ENCODE measurements at regions not wholly inside any gene's neighbourhood (a gene's known extent, or its start where the extent isn't known, plus 50 kb on each side); places are given as distances from the start of the nearest gene placed in this dataset.

DNA sequence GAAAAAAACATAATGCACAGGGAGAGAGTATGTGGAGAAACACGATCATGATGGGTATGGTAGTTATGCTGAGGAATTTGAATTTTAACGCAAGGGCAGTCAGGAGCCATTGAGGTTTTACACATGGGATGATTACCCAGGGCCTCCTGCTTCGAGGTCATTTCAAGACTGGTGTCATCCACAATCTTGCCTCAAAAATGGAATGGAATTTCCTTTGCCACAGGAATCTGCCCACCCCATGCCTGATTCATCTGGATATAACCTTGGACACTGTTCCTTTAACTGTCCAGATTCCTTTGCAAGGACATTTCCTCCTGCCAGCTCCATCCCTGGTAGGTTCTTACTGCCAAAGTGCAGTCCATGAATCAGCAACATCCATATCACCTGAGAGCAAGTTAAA lies 655.9 kb upstream of the TENM4 start (continued):
- TF ChIP-seq NRL (CRISPR knock-in tag; IDR thresholded peaks at IDR 0.05; ENCODE audit: borderline replicate concordance) = no peak
- no peak for TF ChIP-seq ZBTB38 (CRISPR knock-in tag; IDR thresholded peaks at IDR 0.05)

- FAIRE-seq = no peak
- no peak for TF ChIP-seq BHLHE40 (IDR thresholded peaks at IDR 0.05; ENCODE audit: low read length)
- TF ChIP-seq ELF1 (CRISPR knock-in tag; IDR thresholded peaks at IDR 0.05) = no peak
- no peak for TF ChIP-seq AGO1 (IDR thresholded peaks at IDR 0.05; ENCODE audit: low read depth, low read length, poor library complexity, severe bottlenecking)
- TF ChIP-seq ZNF18 (CRISPR knock-in tag; IDR thresholded peaks at IDR 0.05; ENCODE audit: insufficient replicate concordance) = no peak
- TF ChIP-seq ZNF652 (CRISPR knock-in tag; IDR thresholded peaks at IDR 0.05; ENCODE audit: borderline replicate concordance, low read depth) = no peak
- TF ChIP-seq CBX2 (IDR thresholded peaks at IDR 0.05; ENCODE audit: low read depth, low read length) = no peak
- TF ChIP-seq CBX2 (CRISPR knock-in tag; IDR thresholded peaks at IDR 0.05; ENCODE audit: low read depth) = no peak
- no peak for TF ChIP-seq EEA1 (CRISPR knock-in tag; IDR thresholded peaks at IDR 0.05; ENCODE audit: borderline replicate concordance)
- TF ChIP-seq POLR2G (IDR thresholded peaks at IDR 0.05; ENCODE audit: low read depth, low read length) = no peak
- TF ChIP-seq HNF1A (IDR thresholded peaks at IDR 0.05; ENCODE audit: low read depth) = no peak
- TF ChIP-seq HNF1A (CRISPR knock-in tag; IDR thresholded peaks at IDR 0.05; ENCODE audit: borderline replicate concordance) = no peak
- no peak for TF ChIP-seq ZNF878 (CRISPR knock-in tag; IDR thresholded peaks at IDR 0.05)
- TF ChIP-seq CEBPZ (IDR thresholded peaks at IDR 0.05; ENCODE audit: low read length) = no peak
Measured at GRCh38 chr11:80086496-80087055, 645.7 kb upstream of the TENM4 start.

More at GRCh38 chr11:80086496-80087055, 645.7 kb upstream of the TENM4 start:
- Histone ChIP-seq H3K4me1 (ENCODE audit: insufficient read depth, low read length) (no peaks in the 10 kb centered on the region), H2AFZ (ENCODE audit: low read length) (no peak overlapping the region), H3K4me3 (replicated peaks in 1 of 3; ENCODE audit: insufficient read depth in 1 of 3, low read depth in 2 of 3, low read length in 3 of 3) (no peak overlapping the region), H3K27me3 (ENCODE audit: control insufficient read depth in 1 of 2, insufficient read depth in 2 of 2, low read length in 2 of 2) (no peaks in the 10 kb centered on the region), H3K4me2 (ENCODE audit: low read depth, low read length) (no peak overlapping the region), H3K9me3 (ENCODE audit: low read length) (no peaks in the 10 kb centered on the region), H4K20me1 (ENCODE audit: insufficient read depth, low read length) (no peaks in the 10 kb centered on the region), H3K27ac (ENCODE audit: extremely low read length, insufficient read depth, low read length) (no peak overlapping the region), H3K79me2 (ENCODE audit: insufficient read depth, low read length) (no peaks in the 10 kb centered on the region), H3K36me3 (replicated peaks in 1 of 2; ENCODE audit: control insufficient read depth in 1 of 2, insufficient read depth in 2 of 2, low read length in 2 of 2) (no peaks in the 10 kb centered on the region), H3K9ac (ENCODE audit: insufficient read depth, low read depth, low read length) (no peak overlapping the region)
- no TSS peak for BruUV-seq (replicated peaks)
- intact Hi-C loops (cut with micrococcal nuclease; ENCODE audit: unreplicated experiment) = no loop called here
- 0% methylated on average over 1 of the region's 1 CpG for WGBS (ENCODE audit: low lambda C conversion rate)
- ATAC-seq (no peak), DNase-seq (ENCODE audit: low spot score) (no peak)
- CTCF ChIA-PET (ENCODE audit: low intra/inter-chr PET ratio, low total read pairs) = no interaction called here
- in situ Hi-C loops (cut with HindIII; ENCODE audit: extremely low pct_ligation_motif_present, low pct_unique_long_range_greater_than_20kb) = no loop called here
- POLR2A ChIA-PET = no interaction called here
